DND-41 (cell line): ENCODE measurements at regions not wholly inside any gene's neighbourhood (a gene's known extent, or its start where the extent isn't known, plus 50 kb on each side); places are given as distances from the start of the nearest gene placed in this dataset.

Experiments
- CTCF ChIP-seq: IDR thresholded peaks from 2 replicates; pipeline ENCODE4 v1.5.1; 2012; ENCODE audit warnings: borderline replicate concordance, low read length, moderate library complexity, mild to moderate bottlenecking; ENCODE audit not compliant: poor library complexity, severe bottlenecking; ENCODE audit errors: extremely low read depth
- EZH2 ChIP-seq: IDR thresholded peaks from 3 replicates; pipeline ENCODE4 v1.6.1; 2012; ENCODE audit warnings: borderline replicate concordance, low read depth, mild to moderate bottlenecking, moderate library complexity, low read length, inconsistent platforms; ENCODE audit not compliant: severe bottlenecking

- TF ChIP-seq CTCF: no peak
- TF ChIP-seq EZH2: no peak
These were observed 1038.3 kb upstream of the SPRY2 start for GRCh38 chr13:81379183-81379582.
